ENCODE measurements at regions not wholly inside any gene's neighbourhood (a gene's known extent, or its start where the extent isn't known, plus 50 kb on each side); places are given as distances from the start of the nearest gene placed in this dataset.

DNA sequence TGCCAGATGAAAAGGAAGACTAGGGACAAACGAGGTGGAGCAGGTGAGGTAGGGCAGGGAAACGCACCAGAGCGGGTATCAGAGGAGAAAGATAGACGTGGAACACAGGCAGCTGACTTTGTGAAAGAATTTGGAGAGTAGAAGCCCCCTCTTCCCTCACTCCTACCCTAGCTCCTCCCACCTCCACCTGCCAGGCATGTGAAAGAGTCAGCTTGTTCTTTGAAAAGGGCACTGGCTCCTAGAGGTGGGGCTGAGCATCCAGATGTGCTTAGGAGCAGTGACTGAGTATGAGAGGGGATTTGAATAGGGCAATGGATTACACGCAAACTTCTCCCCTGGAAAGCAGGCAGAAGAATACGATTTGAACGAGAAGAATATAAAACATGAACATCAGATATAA, 174.2 kb upstream of the INHBA start:
- TF ChIP-seq POLR2AphosphoS5 (IDR thresholded peaks at IDR 0.05; ENCODE audit: low read depth, low read length), result no peak
- TF ChIP-seq POLR2A (IDR thresholded peaks at IDR 0.05; ENCODE audit: low read depth, low read length), result no peak
- no peak for TF ChIP-seq TAF1 (IDR thresholded peaks at IDR 0.05; ENCODE audit: borderline replicate concordance, low read depth, low read length)
